Stomach (tissue), 8 donors: ENCODE measurements at regions not wholly inside any gene's neighbourhood (a gene's known extent, or its start where the extent isn't known, plus 50 kb on each side); places are given as distances from the start of the nearest gene placed in this dataset.

Source experiments
- DNase-seq, 2 donors: peaks; one replicate each; pipeline versions ENCODE4 v3.0.0 to v3.0.0-alpha.2; 2013 to 2019
- H3K27ac ChIP-seq, 5 donors: fragments of 200-600 bp in 4 of 5; sonication (generic) in 4 of 5; one replicate each; pipeline ENCODE4 v1.5.1; 2013 to 2019; ENCODE audit warnings: mild to moderate bottlenecking in 1 of 5, moderate library complexity in 1 of 5
- H3K27me3 ChIP-seq, 3 donors: fragments of 200-600 bp; sonication (generic); one replicate each; pipeline ENCODE4 v1.5.1; 2017 to 2019; ENCODE audit warnings: mixed run types in 1 of 3
- H3K36me3 ChIP-seq, 4 donors: fragments of 200-600 bp; sonication (generic); 1 replicate in 3 of 4; 2 replicates in 1 of 4; pipeline ENCODE4 v1.5.1; 2016 to 2019
- H3K4me1 ChIP-seq, 4 donors: fragments of 200-600 bp; sonication (generic); one replicate each; pipeline ENCODE4 v1.5.1; 2016 to 2019
- H3K4me3 ChIP-seq, 4 donors: fragments of 200-600 bp; sonication (generic) in 3 of 4; one replicate each; pipeline ENCODE4 v1.5.1; 2016 to 2019; ENCODE audit warnings: mild to moderate bottlenecking in 1 of 4
- H3K9me3 ChIP-seq, 4 donors: fragments of 200-600 bp; sonication (generic); one replicate each; pipeline ENCODE4 v1.5.1; 2016 to 2019
- CTCF ChIP-seq, 7 experiments: fragments of 450-650 bp in 4 of 7; fragments of 200-600 bp in 3 of 7; sonication (generic) in 3 of 7; IDR thresholded peaks; one replicate each; pipeline ENCODE4 v1.5.1; 2016 to 2019; ENCODE audit warnings: antibody characterized with exemption in 7 of 7, control low read depth in 2 of 7, mild to moderate bottlenecking in 1 of 7
- EP300 ChIP-seq: sonication (generic); formaldehyde crosslinking; IDR thresholded peaks from one replicate; pipeline ENCODE4 v1.6.1; 2017; ENCODE audit warnings: antibody characterized with exemption
- POLR2A ChIP-seq, 4 donors: fragments of 450-650 bp; IDR thresholded peaks; one replicate each; pipeline ENCODE4 v1.6.1; 2016; ENCODE audit warnings: antibody characterized with exemption in 4 of 4, control low read depth in 2 of 4, mild to moderate bottlenecking in 1 of 4, moderate library complexity in 1 of 4
- POLR2AphosphoS5 ChIP-seq, 3 donors: sonication (generic); formaldehyde crosslinking; IDR thresholded peaks; one replicate each; pipeline ENCODE4 v1.6.1; 2016; ENCODE audit warnings: antibody characterized with exemption in 3 of 3
- WGBS, 5 donors: extraction: QIAGEN DNeasy Blood & Tissue Kit in 3 of 5; methylation state at CpG; one replicate each; pipeline versions ENCODE4 v1.1.5 to v1.1.7; 2013 to 2018; 5-methylcytosine and 5-hydroxymethylcytosine counted together
- intact Hi-C: fragments of 100-400 bp; cut with DNase I; formaldehyde crosslinking; loops from one replicate; pipeline ENCODE4 v1.15.1; 2023; ENCODE audit warnings: low total_unique reads
- donor health status: healthy with polysubstance abuse.
- donor health status: Bipolar disorder and iron deficiency.
- donor health status: healthy.

DNA sequence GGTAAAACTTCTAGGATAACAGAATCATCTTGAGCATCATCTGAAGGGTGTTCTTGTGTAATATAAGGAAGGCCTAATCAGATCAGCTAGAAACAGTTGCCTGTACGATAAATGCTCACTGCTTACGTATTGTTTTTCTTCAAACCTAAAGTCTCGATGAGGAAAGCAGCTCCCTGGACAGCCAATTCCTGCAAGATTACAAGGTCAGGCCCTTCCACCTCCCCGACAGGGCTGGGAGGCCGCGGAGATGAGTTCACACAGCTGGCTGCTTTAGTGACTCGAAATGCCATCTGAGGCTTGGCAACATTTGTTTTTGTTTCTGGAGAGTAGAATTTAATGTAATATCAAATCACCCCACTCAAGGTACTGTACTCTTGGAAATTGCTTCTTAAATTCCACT is 95.1 kb upstream of the PFKP start:
- DNase-seq, result no peak
- no peak overlapping the region for H3K27ac ChIP-seq
- intact Hi-C loops, result no loop called here
- WGBS, 5 donors, result 68 to 80% (median 73%) methylated on average over 7 of the region's 7 CpGs
- no peaks in the 10 kb centered on the region for H3K9me3 ChIP-seq
- no peak for TF ChIP-seq POLR2A (IDR thresholded peaks at IDR 0.05)
- TF ChIP-seq CTCF (IDR thresholded peaks at IDR 0.05), result no peak
- TF ChIP-seq EP300, result no peak
- no peak for TF ChIP-seq POLR2AphosphoS5 (IDR thresholded peaks at IDR 0.05)
- no peak overlapping the region for H3K4me3 ChIP-seq
- no peaks in the 10 kb centered on the region for H3K4me1 ChIP-seq
- no peaks in the 10 kb centered on the region for H3K36me3 ChIP-seq
- no peaks in the 10 kb centered on the region for H3K27me3 ChIP-seq

GRCh38 chr10:2970190-2970823 is 97.0 kb upstream of the PFKP start:
- Histone ChIP-seq H3K4me1 (no peaks in the 10 kb centered on the region), H3K9me3 (no peaks in the 10 kb centered on the region), H3K4me3 (no peak overlapping the region), H3K27me3 (no peaks in the 10 kb centered on the region), H3K36me3 (no peaks in the 10 kb centered on the region), H3K27ac (no peak overlapping the region)
- TF ChIP-seq POLR2AphosphoS5 (IDR thresholded peaks at IDR 0.05) (no peak), CTCF (IDR thresholded peaks at IDR 0.05) (no peak), POLR2A (IDR thresholded peaks at IDR 0.05) (no peak), EP300 (no peak)
- DNase-seq, result no peak
- 78 to 88% (median 86%) methylated on average over 7 of the region's 7 CpGs for WGBS, 5 donors
- intact Hi-C loops, result no loop called here

DNA sequence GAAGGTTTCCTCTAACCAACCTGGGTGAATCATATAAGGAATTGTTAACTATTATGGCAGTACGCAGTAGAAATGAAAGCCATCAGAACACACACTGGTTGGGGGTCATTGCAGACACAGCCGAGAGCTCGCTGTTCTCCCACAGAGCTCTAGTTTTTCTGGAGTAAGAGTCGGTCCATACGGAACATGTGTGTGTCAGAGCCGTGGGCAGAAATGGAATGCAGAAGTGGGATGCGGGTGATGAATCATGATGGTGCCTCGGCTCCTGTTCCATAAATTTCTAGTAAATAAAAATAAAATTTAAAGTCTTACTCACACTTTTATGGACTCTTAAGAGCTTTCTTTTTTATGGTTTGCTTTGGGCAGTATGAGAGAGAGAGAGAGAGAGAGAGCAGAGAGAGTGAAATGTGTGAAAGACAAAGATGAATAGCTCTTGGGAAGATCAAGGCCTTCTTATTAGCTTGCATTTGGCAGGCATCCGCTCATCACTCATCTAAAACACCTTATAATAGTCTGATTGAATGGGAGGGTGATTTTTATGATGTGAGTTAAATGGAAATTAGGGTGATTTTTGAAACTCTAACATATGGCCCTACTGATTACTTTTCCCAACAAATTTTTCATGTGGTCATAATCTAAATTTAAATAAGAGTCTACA is 98.8 kb upstream of the PFKP start:
- H3K27ac ChIP-seq, result no peak overlapping the region
- TF ChIP-seq CTCF (IDR thresholded peaks at IDR 0.05) (no peak), POLR2A (IDR thresholded peaks at IDR 0.05) (no peak), POLR2AphosphoS5 (IDR thresholded peaks at IDR 0.05) (no peak), EP300 (no peak)
- intact Hi-C loops, result no loop called here
- peaks cover 0 to 7% (median 0%) of the 10 kb centered on the region in 3 donors for H3K27me3 ChIP-seq
- no peaks in the 10 kb centered on the region for H3K9me3 ChIP-seq
- no peak for DNase-seq
- no peaks in the 10 kb centered on the region for H3K36me3 ChIP-seq
- no peaks in the 10 kb centered on the region for H3K4me1 ChIP-seq
- H3K4me3 ChIP-seq, result no peak overlapping the region
- WGBS, 5 donors, result 78 to 93% (median 89%) methylated on average over 9 of the region's 9 CpGs

- Histone ChIP-seq H3K27me3 (peaks cover 0 to 7% (median 0%) of the 10 kb centered on the region in 3 donors), H3K36me3 (no peaks in the 10 kb centered on the region), H3K4me1 (no peaks in the 10 kb centered on the region), H3K27ac (no peak overlapping the region), H3K4me3 (no peak overlapping the region), H3K9me3 (no peaks in the 10 kb centered on the region)
- TF ChIP-seq POLR2AphosphoS5 (IDR thresholded peaks at IDR 0.05) (no peak), POLR2A (IDR thresholded peaks at IDR 0.05) (no peak), EP300 (no peak), CTCF (IDR thresholded peaks at IDR 0.05) (no peak)
- WGBS, 5 donors, result 56 to 80% (median 71%) methylated on average over 4 of the region's 4 CpGs
- DNase-seq, result no peak
- intact Hi-C loops, result no loop called here
Observed at GRCh38 chr10:2966134-2966533, 101.2 kb upstream of the PFKP start.
